A673 (cell line): ENCODE measurements at regions not wholly inside any gene's neighbourhood (a gene's known extent, or its start where the extent isn't known, plus 50 kb on each side); places are given as distances from the start of the nearest gene placed in this dataset.

Experiments
- CTCF ChIP-seq: fragments of 300-800, 200-600 bp; sonication (generic); conservative IDR thresholded peaks from 2 replicates; pipeline ENCODE4 v1.5.1; 2017; ENCODE audit warnings: low read depth, mild to moderate bottlenecking, antibody characterized with exemption, low read length, moderate library complexity, mixed read lengths
- EZH2 ChIP-seq: fragments of 200-600 bp; sonication (generic); IDR thresholded peaks from 2 replicates; pipeline ENCODE4 v1.6.1; 2017; ENCODE audit warnings: borderline replicate concordance, low read depth, mild to moderate bottlenecking, mixed read lengths, antibody characterized with exemption, low read length; ENCODE audit not compliant: poor library complexity, severe bottlenecking

- TF ChIP-seq CTCF (no peak), EZH2 (no peak)
Measured at GRCh38 chr2:12453731-12454130, 263.0 kb upstream of the TRIB2 start.
